K562 (cell line): ENCODE measurements at regions not wholly inside any gene's neighbourhood (a gene's known extent, or its start where the extent isn't known, plus 50 kb on each side); places are given as distances from the start of the nearest gene placed in this dataset.

Source experiments
- ATAC-seq: fragments of 200-7000 bp; cut with Tn5 transposase; 3 replicates; pipeline ENCODE4 v1.9.1; 2020; ENCODE audit warnings: moderate library complexity
- BruUV-seq: library from RNA; stranded (reverse); fragments of 400-500 nt; replicated peaks from 2 replicates; lab custom pipeline; 2021; lab: Mats Ljungman, UMichigan
- CTCF ChIA-PET: fragments of 300-600 bp; formaldehyde crosslinking; extraction: SDS; loops from one replicate; lab custom pipeline; 2021; ENCODE audit warnings: low intra/inter-chr PET ratio; lab: Yijun Ruan, JAX
- POLR2A ChIA-PET: fragments of 300-600, 350-650 bp; sonication (Branson Sonifier 250); formaldehyde crosslinking; extraction: SDS; loops from one replicate; lab custom pipeline; 2021; ENCODE audit warnings: antibody characterized with exemption, inconsistent platforms; lab: Yijun Ruan, JAX
- DNase-seq, 4 experiments: peaks; one replicate each; pipeline versions ENCODE4 v3.0.0 to v3.0.0-alpha.2; 2011 to 2018; ENCODE audit warnings: low spot score in 3 of 4, mixed read lengths in 3 of 4; ENCODE audit errors: extremely low read depth in 1 of 4
- FAIRE-seq: peaks from 2 replicates; lab custom pipeline; 2011; peaks lifted over from hg19 to GRCh38; lab: Jason Lieb, UNC
- H2AFZ ChIP-seq: 2 replicates; pipeline ENCODE4 v1.6.0; 2011; ENCODE audit warnings: low read depth, low read length, control low read depth, inconsistent platforms
- H3K27ac ChIP-seq: fragments of 200-600 bp; 3 replicates; pipeline ENCODE4 v1.8.0; 2011; ENCODE audit warnings: low read depth, mild to moderate bottlenecking, control low read depth, inconsistent platforms, low read length, moderate library complexity, mixed read lengths; ENCODE audit errors: extremely low read depth
- H3K27me3 ChIP-seq, 2 experiments: fragments of 300-600 bp in 1 of 2; 2 replicates in 1 of 2; 3 replicates in 1 of 2; pipeline versions ENCODE4 v1.6.0 to v1.8.0; 2011; ENCODE audit warnings: inconsistent platforms in 2 of 2, low read length in 2 of 2, mild to moderate bottlenecking in 1 of 2, mixed read lengths in 1 of 2, moderate library complexity in 1 of 2; ENCODE audit not compliant: control insufficient read depth in 2 of 2, insufficient read depth in 2 of 2
- H3K36me3 ChIP-seq: fragments of 300-600 bp; 3 replicates; pipeline ENCODE4 v1.8.0; 2011; ENCODE audit warnings: mild to moderate bottlenecking, low read length, inconsistent platforms; ENCODE audit not compliant: control insufficient read depth, insufficient read depth
- H3K4me1 ChIP-seq, 2 experiments: fragments of 200-600 bp in 1 of 2; replicated peaks in 1 of 2; 2 replicates in 1 of 2; 3 replicates in 1 of 2; pipeline versions ENCODE4 v1.5.1 to v1.8.0; 2011; ENCODE audit warnings: inconsistent platforms in 2 of 2, low read length in 2 of 2, mild to moderate bottlenecking in 1 of 2, mixed read lengths in 1 of 2, moderate library complexity in 1 of 2; ENCODE audit not compliant: control insufficient read depth in 2 of 2, insufficient read depth in 2 of 2
- H3K4me2 ChIP-seq: 2 replicates; pipeline ENCODE4 v1.6.1; 2011; ENCODE audit warnings: low read length, control low read depth, inconsistent platforms, mixed read lengths; ENCODE audit not compliant: insufficient read depth
- H3K4me3 ChIP-seq: fragments of 200-600 bp; sonication (generic), shearing (Covaris generic); 2 replicates; pipeline ENCODE4 v1.5.1; 2016; ENCODE audit warnings: control low read depth, inconsistent platforms
- H3K79me2 ChIP-seq: fragments of 200-600 bp; 3 replicates; pipeline ENCODE4 v1.8.0; 2011; ENCODE audit warnings: low read length, inconsistent platforms; ENCODE audit not compliant: control insufficient read depth, insufficient read depth
- H3K9ac ChIP-seq, 2 experiments: 2 replicates each; pipeline versions ENCODE4 v1.6.0 to v1.6.1; 2011; ENCODE audit warnings: low read depth in 2 of 2, low read length in 2 of 2, control low read depth in 1 of 2, inconsistent platforms in 1 of 2, mild to moderate bottlenecking in 1 of 2, mixed read lengths in 1 of 2; ENCODE audit not compliant: insufficient read depth in 1 of 2
- H3K9me1 ChIP-seq: one replicate; pipeline ENCODE4 v1.6.0; 2011; ENCODE audit warnings: inconsistent platforms, mild to moderate bottlenecking, low read length, moderate library complexity; ENCODE audit not compliant: control insufficient read depth, insufficient read depth
- H3K9me3 ChIP-seq: replicated peaks from 2 replicates; pipeline ENCODE4 v1.5.1; 2011; ENCODE audit warnings: low read depth, low read length, inconsistent platforms; ENCODE audit not compliant: control insufficient read depth, insufficient read depth
- H4K20me1 ChIP-seq: replicated peaks from 2 replicates; pipeline ENCODE4 v1.6.1; 2011; ENCODE audit warnings: low read length, inconsistent platforms, mixed read lengths; ENCODE audit not compliant: control insufficient read depth, insufficient read depth
- RAD21 ChIP-seq, 2 experiments: fragments of 250-450 bp in 1 of 2; fragments of 450-650 bp in 1 of 2; sonication (Bioruptor Pico) in 1 of 2; formaldehyde crosslinking in 1 of 2; IDR thresholded peaks in 1 of 2; conservative IDR thresholded peaks in 1 of 2; 2 replicates each; pipeline versions ENCODE4 v1.4.0 to v1.8.0; 2020 to 2022; ENCODE audit warnings: mild to moderate bottlenecking in 2 of 2, moderate library complexity in 1 of 2
- ZNF586 ChIP-seq: fragments of 450-650 bp; formaldehyde crosslinking; conservative IDR thresholded peaks from 2 replicates; pipeline ENCODE4 v1.4.0; 2020; ENCODE audit warnings: mild to moderate bottlenecking, moderate library complexity
- WGBS: fragments of 100-300 bp; shearing (Covaris generic); methylation state at CpG from one replicate; pipeline ENCODE4 v1.1.6; 2016; ENCODE audit warnings: low coverage, mixed read lengths; ENCODE audit not compliant: insufficient coverage; ENCODE audit errors: missing lambda C conversion rate; 5-methylcytosine and 5-hydroxymethylcytosine counted together
- in situ Hi-C: fragments of 300-500 bp; cut with MboI; formaldehyde crosslinking; loops from 4 replicates; pipeline ENCODE4 v1.15.0; 2018; ENCODE audit warnings: inconsistent platforms, mixed read lengths
- intact Hi-C: fragments of 100-400 bp; cut with micrococcal nuclease; formaldehyde crosslinking; loops from 2 replicates; pipeline ENCODE4 v1.14.2; 2022
- TF ChIP-seq, protein P1 (sequence below), 3 experiments: IDR thresholded peaks in 2 of 3; conservative IDR thresholded peaks in 1 of 3; 2 replicates each; pipeline ENCODE4 v1.5.1; 2011 to 2012; ENCODE audit warnings: low read length in 3 of 3, mild to moderate bottlenecking in 3 of 3, control low read depth in 2 of 3, improper control_type of control experiment in 1 of 3, inconsistent platforms in 1 of 3, low read depth in 1 of 3, mixed read lengths in 1 of 3, moderate library complexity in 1 of 3; ENCODE audit not compliant: insufficient read depth in 2 of 3

- no peak overlapping the region for H2AFZ ChIP-seq
- no peaks in the 10 kb centered on the region for H3K9me3 ChIP-seq
- CTCF ChIA-PET = no interaction called here
- TF ChIP-seq, protein P1, sequence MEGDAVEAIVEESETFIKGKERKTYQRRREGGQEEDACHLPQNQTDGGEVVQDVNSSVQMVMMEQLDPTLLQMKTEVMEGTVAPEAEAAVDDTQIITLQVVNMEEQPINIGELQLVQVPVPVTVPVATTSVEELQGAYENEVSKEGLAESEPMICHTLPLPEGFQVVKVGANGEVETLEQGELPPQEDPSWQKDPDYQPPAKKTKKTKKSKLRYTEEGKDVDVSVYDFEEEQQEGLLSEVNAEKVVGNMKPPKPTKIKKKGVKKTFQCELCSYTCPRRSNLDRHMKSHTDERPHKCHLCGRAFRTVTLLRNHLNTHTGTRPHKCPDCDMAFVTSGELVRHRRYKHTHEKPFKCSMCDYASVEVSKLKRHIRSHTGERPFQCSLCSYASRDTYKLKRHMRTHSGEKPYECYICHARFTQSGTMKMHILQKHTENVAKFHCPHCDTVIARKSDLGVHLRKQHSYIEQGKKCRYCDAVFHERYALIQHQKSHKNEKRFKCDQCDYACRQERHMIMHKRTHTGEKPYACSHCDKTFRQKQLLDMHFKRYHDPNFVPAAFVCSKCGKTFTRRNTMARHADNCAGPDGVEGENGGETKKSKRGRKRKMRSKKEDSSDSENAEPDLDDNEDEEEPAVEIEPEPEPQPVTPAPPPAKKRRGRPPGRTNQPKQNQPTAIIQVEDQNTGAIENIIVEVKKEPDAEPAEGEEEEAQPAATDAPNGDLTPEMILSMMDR (IDR thresholded peaks at IDR 0.05 in 2 of 3, conservative IDR thresholded peaks at IDR 0.05 in 1 of 3; ENCODE audit: insufficient read depth in 2 of 3, low read depth in 1 of 3, low read length in 3 of 3) = peak in 2 of 3 experiments; percentile 20 to 39; a peak in 2 of 6 replicates
- TF ChIP-seq ZNF586 (no peak), RAD21 (CRISPR knock-in tag; conservative IDR thresholded peaks at IDR 0.05 in 1 of 2, IDR thresholded peaks at IDR 0.05 in 1 of 2) (peak in 1 of 2 experiments; percentile 36; a peak in 2 of 4 replicates)
- H4K20me1 ChIP-seq = no peaks in the 10 kb centered on the region
- H3K9me1 ChIP-seq = no peaks in the 10 kb centered on the region
- no peaks in the 10 kb centered on the region for H3K4me1 ChIP-seq
- DNase-seq = no peak
- ATAC-seq = peak; percentile 61
- H3K27ac ChIP-seq = no peak overlapping the region
- H3K27me3 ChIP-seq = peaks cover 58 to 59% of the 10 kb centered on the region in 2 experiments
- in situ Hi-C loops (no loop called here), intact Hi-C loops (no loop called here)
- H3K9ac ChIP-seq = no peak overlapping the region
- 2% methylated on average over 9 of the region's 9 CpGs for WGBS
- H3K79me2 ChIP-seq = no peaks in the 10 kb centered on the region
- H3K4me3 ChIP-seq = no peak overlapping the region
- H3K4me2 ChIP-seq = no peak overlapping the region
- no TSS peak for BruUV-seq
- FAIRE-seq = no peak
- H3K36me3 ChIP-seq = no peaks in the 10 kb centered on the region
- POLR2A ChIA-PET = interaction anchor here (1.1 kb wide), 1 partner anchor 12 kb away, joined by 3 read pairs; no protein-coding TSS in a partner anchor
Measured at GRCh38 chr1:229984310-229984991, 82.6 kb upstream of the GALNT2 start.
